Erythroblast (primary cell): ENCODE measurements at regions not wholly inside any gene's neighbourhood (a gene's known extent, or its start where the extent isn't known, plus 50 kb on each side); places are given as distances from the start of the nearest gene placed in this dataset.

ENCODE experiments used
- GATA1 ChIP-seq: IDR thresholded peaks from 2 replicates; pipeline ENCODE4 v1.6.1; 2011; ENCODE audit warnings: low read depth, mild to moderate bottlenecking, control low read depth, low read length, moderate library complexity
- POLR2A ChIP-seq: IDR thresholded peaks from 2 replicates; pipeline ENCODE4 v1.6.1; 2011; ENCODE audit warnings: mild to moderate bottlenecking, low read length

- no peak for TF ChIP-seq POLR2A
- TF ChIP-seq GATA1: no peak
Measured at GRCh38 chr16:7115898-7116297, 216.7 kb upstream of the RBFOX1 start.
